Astrocyte of the spinal cord (primary cell): ENCODE measurements at regions not wholly inside any gene's neighbourhood (a gene's known extent, or its start where the extent isn't known, plus 50 kb on each side); places are given as distances from the start of the nearest gene placed in this dataset.

Experiments used
- DNase-seq: peaks from one replicate; pipeline ENCODE4 v3.0.0; 2011; ENCODE audit warnings: low read depth, low spot score
- H3K4me3 ChIP-seq: 2 replicates; pipeline ENCODE4 v1.5.1; 2011; ENCODE audit warnings: low read depth, mild to moderate bottlenecking, low read length, moderate library complexity
- CTCF ChIP-seq: IDR thresholded peaks from 2 replicates; pipeline ENCODE4 v1.5.1; 2012; ENCODE audit warnings: low read depth, mild to moderate bottlenecking, low read length, inconsistent platforms
- in situ Hi-C: cut with HindIII; loops from 2 replicates; pipeline ENCODE4 v1.10.0; 2017; ENCODE audit warnings: low sequenced_read_pairs

GRCh38 chr13:40087091-40088002 is 431.9 kb downstream of the COG6 start:
- in situ Hi-C loops, result no loop called here
- no peak for DNase-seq
- no peak overlapping the region for H3K4me3 ChIP-seq
- no peak for TF ChIP-seq CTCF

- no peak overlapping the region for H3K4me3 ChIP-seq
- no peak for DNase-seq
- TF ChIP-seq CTCF, result no peak
- in situ Hi-C loops, result no loop called here
Measured at GRCh38 chr13:40094056-40094455, 438.6 kb downstream of the COG6 start.

GRCh38 chr13:40095695-40096356 is 440.4 kb downstream of the COG6 start:
- in situ Hi-C loops, result no loop called here
- DNase-seq, result no peak
- TF ChIP-seq CTCF, result no peak
- H3K4me3 ChIP-seq, result no peak overlapping the region

GRCh38 chr13:40096357-40096901 is 441.0 kb downstream of the COG6 start:
- DNase-seq, result no peak
- TF ChIP-seq CTCF, result no peak
- H3K4me3 ChIP-seq, result no peak overlapping the region
- in situ Hi-C loops, result no loop called here

GRCh38 chr13:40098246-40098645 is 442.8 kb downstream of the COG6 start:
- TF ChIP-seq CTCF, result no peak
- no peak overlapping the region for H3K4me3 ChIP-seq
- no peak for DNase-seq
- in situ Hi-C loops, result no loop called here

GRCh38 chr13:40101708-40102359 is 446.4 kb downstream of the COG6 start:
- no peak for DNase-seq
- no peak overlapping the region for H3K4me3 ChIP-seq
- in situ Hi-C loops, result no loop called here
- TF ChIP-seq CTCF, result no peak
